Suprapubic skin (tissue), 4 donors: ENCODE measurements at regions not wholly inside any gene's neighbourhood (a gene's known extent, or its start where the extent isn't known, plus 50 kb on each side); places are given as distances from the start of the nearest gene placed in this dataset.

Experiments
- CTCF ChIP-seq, 2 donors: fragments of 200-600 bp in 1 of 2; fragments of 450-650 bp in 1 of 2; sonication (generic) in 1 of 2; IDR thresholded peaks; one replicate each; pipeline ENCODE4 v1.5.1; 2016 to 2019; ENCODE audit warnings: antibody characterized with exemption in 2 of 2, mild to moderate bottlenecking in 1 of 2, moderate library complexity in 1 of 2
- EP300 ChIP-seq: sonication (generic); formaldehyde crosslinking; IDR thresholded peaks from one replicate; pipeline ENCODE4 v1.6.1; 2017; ENCODE audit warnings: antibody characterized with exemption
- POLR2A ChIP-seq, 2 donors: fragments of 450-650 bp; IDR thresholded peaks; one replicate each; pipeline ENCODE4 v1.6.1; 2017; ENCODE audit warnings: antibody characterized with exemption in 2 of 2, mild to moderate bottlenecking in 2 of 2, moderate library complexity in 2 of 2
- POLR2AphosphoS5 ChIP-seq, 3 donors: sonication (generic); formaldehyde crosslinking; IDR thresholded peaks; one replicate each; pipeline ENCODE4 v1.6.1; 2017; ENCODE audit warnings: antibody characterized with exemption in 3 of 3

- TF ChIP-seq CTCF (IDR thresholded peaks at IDR 0.05) (no peak), POLR2A (IDR thresholded peaks at IDR 0.05) (no peak), EP300 (no peak), POLR2AphosphoS5 (IDR thresholded peaks at IDR 0.05) (no peak)
These were observed 390.2 kb downstream of the TENT5A start for GRCh38 chr6:81362246-81362645.
